ENCODE measurements at regions not wholly inside any gene's neighbourhood (a gene's known extent, or its start where the extent isn't known, plus 50 kb on each side); places are given as distances from the start of the nearest gene placed in this dataset.

GRCh38 chr10:90352288-90352687, 505.6 kb downstream of the HTR7 start:
- TF ChIP-seq CTCF (IDR thresholded peaks at IDR 0.05; ENCODE audit: low read length) (no peak), EZH2 (optimal IDR thresholded peaks at IDR 0.05; ENCODE audit: low read depth, low read length) (no peak), EZH2phosphoT487 (IDR thresholded peaks at IDR 0.05; ENCODE audit: low read length) (no peak)

Measured in MM.1S (cell line).